Stimulated activated CD4-positive, alpha-beta T cell treated with anti-CD3 and anti-CD28 coated beads, Interleukin-4, amount 100 ng/mL, for 1 hour (primary cell): ENCODE measurements at regions not wholly inside any gene's neighbourhood (a gene's known extent, or its start where the extent isn't known, plus 50 kb on each side); places are given as distances from the start of the nearest gene placed in this dataset.
"Not testable (repeated sequence)": the region's sequence is repeated elsewhere in the genome, so short reads cannot be mapped to it uniquely, and the experiment has no call there.

Experiments used
- DNase-seq: peaks from one replicate; pipeline ENCODE4 v3.0.0-alpha.2; 2020

GRCh38 chr2:199131136-199131655 is 326.5 kb downstream of the SATB2 start:
- no peak for DNase-seq

GRCh38 chr2:199130501-199130900 is 327.2 kb downstream of the SATB2 start:
- DNase-seq = no peak

GRCh38 chr2:199128476-199129229 is 329.1 kb downstream of the SATB2 start:
- DNase-seq = no peak

GRCh38 chr2:199119796-199120195 is 337.9 kb downstream of the SATB2 start:
- DNase-seq = no peak

- DNase-seq = no peak
These were observed 339.0 kb downstream of the SATB2 start for GRCh38 chr2:199118673-199119112.

GRCh38 chr2:199115169-199115568 is 342.6 kb downstream of the SATB2 start:
- DNase-seq = no peak

- no peak for DNase-seq
These were observed 344.6 kb downstream of the SATB2 start for GRCh38 chr2:199113111-199113510.

- DNase-seq = no peak
These were observed 346.3 kb downstream of the SATB2 start for GRCh38 chr2:199111458-199111857.

- DNase-seq = no peak
These were observed 349.7 kb downstream of the SATB2 start for GRCh38 chr2:199108056-199108455.

- no peak for DNase-seq
These were observed 351.9 kb downstream of the SATB2 start for GRCh38 chr2:199105826-199106225.

GRCh38 chr2:199101487-199101886 is 356.3 kb downstream of the SATB2 start:
- no peak for DNase-seq

- no peak for DNase-seq
These were observed 357.2 kb downstream of the SATB2 start for GRCh38 chr2:199100326-199101110.

GRCh38 chr2:199092419-199092818 is 365.3 kb downstream of the SATB2 start:
- no peak for DNase-seq

- DNase-seq = no peak
These were observed 372.5 kb downstream of the SATB2 start for GRCh38 chr2:199085261-199085660.

- no peak for DNase-seq
These were observed 387.3 kb downstream of the SATB2 start for GRCh38 chr2:199070322-199070949.

- DNase-seq = no peak
These were observed 393.5 kb downstream of the SATB2 start for GRCh38 chr2:199064201-199064600.

- no peak for DNase-seq
These were observed 399.8 kb downstream of the SATB2 start for GRCh38 chr2:199057936-199058335.

GRCh38 chr2:199055336-199055735 is 402.4 kb downstream of the SATB2 start:
- DNase-seq = no peak

GRCh38 chr2:199042660-199043379 is 414.9 kb downstream of the SATB2 start:
- no peak for DNase-seq

- DNase-seq = no peak
These were observed 417.2 kb downstream of the SATB2 start for GRCh38 chr2:199040522-199040921.

- DNase-seq = not testable (repeated sequence)
These were observed 424.0 kb downstream of the SATB2 start for GRCh38 chr2:199033761-199034160.

- no peak for DNase-seq
These were observed 432.6 kb downstream of the SATB2 start for GRCh38 chr2:199025146-199025545.

- no peak for DNase-seq
These were observed 433.5 kb downstream of the SATB2 start for GRCh38 chr2:199024224-199024623.
